ENCODE measurements at regions not wholly inside any gene's neighbourhood (a gene's known extent, or its start where the extent isn't known, plus 50 kb on each side); places are given as distances from the start of the nearest gene placed in this dataset.

GRCh38 chr12:76197283-76197682, 112.8 kb upstream of the NAP1L1 start:
- TF ChIP-seq CTCF (IDR thresholded peaks at IDR 0.05) (no peak), POLR2A (IDR thresholded peaks at IDR 0.05) (no peak)
